NCI-H2171 (cell line): ENCODE measurements at regions not wholly inside any gene's neighbourhood (a gene's known extent, or its start where the extent isn't known, plus 50 kb on each side); places are given as distances from the start of the nearest gene placed in this dataset.
"Not testable (repeated sequence)": the region's sequence is repeated elsewhere in the genome, so short reads cannot be mapped to it uniquely, and the experiment has no call there.

Experiments
- DNase-seq: peaks from one replicate; lab custom pipeline; 2025; lab: John Stamatoyannopoulos, UW

- DNase-seq: no peak
Observed at GRCh38 chr15:87722941-87723691, 533.4 kb downstream of the NTRK3 start.

GRCh38 chr15:87720235-87720634 lies 536.3 kb downstream of the NTRK3 start:
- DNase-seq: no peak

- no peak for DNase-seq
Observed at GRCh38 chr15:87716422-87716821, 540.1 kb downstream of the NTRK3 start.

- no peak for DNase-seq
Observed at GRCh38 chr15:87715252-87715651, 541.3 kb downstream of the NTRK3 start.

- DNase-seq: no peak
Observed at GRCh38 chr15:87713475-87713879, 543.1 kb downstream of the NTRK3 start.

- no peak for DNase-seq
Observed at GRCh38 chr15:87712211-87712610, 544.3 kb downstream of the NTRK3 start.

- no peak for DNase-seq
Observed at GRCh38 chr15:87711026-87711425, 545.5 kb downstream of the NTRK3 start.

GRCh38 chr15:87710406-87710805 lies 546.1 kb downstream of the NTRK3 start:
- DNase-seq: no peak

GRCh38 chr15:87707566-87708130 lies 548.9 kb downstream of the NTRK3 start:
- DNase-seq: no peak

GRCh38 chr15:87707071-87707470 lies 549.5 kb downstream of the NTRK3 start:
- no peak for DNase-seq

GRCh38 chr15:87706001-87706400 lies 550.5 kb downstream of the NTRK3 start:
- no peak for DNase-seq

- DNase-seq: no peak
Observed at GRCh38 chr15:87704276-87704675, 552.3 kb downstream of the NTRK3 start.

- DNase-seq: no peak
Observed at GRCh38 chr15:87703327-87704111, 553.0 kb downstream of the NTRK3 start.

- no peak for DNase-seq
Observed at GRCh38 chr15:87702270-87702669, 554.3 kb downstream of the NTRK3 start.

- not testable (repeated sequence) for DNase-seq
Observed at GRCh38 chr15:87698467-87698866, 558.1 kb downstream of the NTRK3 start.

- no peak for DNase-seq
Observed at GRCh38 chr15:87689716-87690115, 566.8 kb downstream of the NTRK3 start.

- DNase-seq: no peak
Observed at GRCh38 chr15:87687523-87687870, 569.0 kb downstream of the NTRK3 start.

GRCh38 chr15:87686841-87687522 lies 569.6 kb downstream of the NTRK3 start:
- DNase-seq: no peak

GRCh38 chr15:87686339-87686738 lies 570.2 kb downstream of the NTRK3 start:
- no peak for DNase-seq

- DNase-seq: no peak
Observed at GRCh38 chr15:87682527-87682926, 574.0 kb downstream of the NTRK3 start.

GRCh38 chr15:87681104-87681503 lies 575.4 kb downstream of the NTRK3 start:
- no peak for DNase-seq

- no peak for DNase-seq
Observed at GRCh38 chr15:87680208-87680607, 576.3 kb downstream of the NTRK3 start.

GRCh38 chr15:87675271-87675670 lies 581.3 kb downstream of the NTRK3 start:
- DNase-seq: no peak
